ENCODE measurements at regions not wholly inside any gene's neighbourhood (a gene's known extent, or its start where the extent isn't known, plus 50 kb on each side); places are given as distances from the start of the nearest gene placed in this dataset.
"Not testable (repeated sequence)": the region's sequence is repeated elsewhere in the genome, so short reads cannot be mapped to it uniquely, and the experiment has no call there.

GRCh38 chr5:68849906-68850305, 243.9 kb upstream of the SLC30A5 start:
- TF ChIP-seq EZH2 (IDR thresholded peaks at IDR 0.05; ENCODE audit: borderline replicate concordance, low read depth, low read length, poor library complexity, severe bottlenecking) (no peak), CTCF (conservative IDR thresholded peaks at IDR 0.05; ENCODE audit: low read depth, low read length) (no peak)
- ChIA-PET CTCF (no interaction called here), POLR2A (ENCODE audit: low non-redundant PET) (no interaction called here)
- Histone ChIP-seq H3K9me3 (ENCODE audit: low read depth, low read length, poor library complexity, severe bottlenecking) (no peaks in the 10 kb centered on the region), H3K4me1 (ENCODE audit: insufficient read depth, low read length, poor library complexity, severe bottlenecking) (no peaks in the 10 kb centered on the region), H3K4me3 (ENCODE audit: low read depth, low read length, poor library complexity, severe bottlenecking) (no peak overlapping the region), H3K36me3 (ENCODE audit: insufficient read depth, low read length, poor library complexity, severe bottlenecking) (no peaks in the 10 kb centered on the region), H3K27me3 (replicated peaks; ENCODE audit: insufficient read depth, low read depth, low read length, poor library complexity) (no peaks in the 10 kb centered on the region), H3K27ac (ENCODE audit: low read depth, low read length, poor library complexity, severe bottlenecking) (no peak overlapping the region)
- intact Hi-C loops (cut with micrococcal nuclease; ENCODE audit: unreplicated experiment) = no loop called here
- BruUV-seq (replicated peaks) = no TSS peak
- no peak for DNase-seq (ENCODE audit: low spot score)

- no peak for DNase-seq (ENCODE audit: low spot score)
- H3K36me3 ChIP-seq (ENCODE audit: insufficient read depth, low read length, poor library complexity, severe bottlenecking) = no peaks in the 10 kb centered on the region
- no peaks in the 10 kb centered on the region for H3K27me3 ChIP-seq (replicated peaks; ENCODE audit: insufficient read depth, low read depth, low read length, poor library complexity)
- intact Hi-C loops (cut with micrococcal nuclease; ENCODE audit: unreplicated experiment) = loop anchor here (10.0 kb wide), 1 partner anchor 56 kb away; no protein-coding TSS in a partner anchor
- no peaks in the 10 kb centered on the region for H3K4me1 ChIP-seq (ENCODE audit: insufficient read depth, low read length, poor library complexity, severe bottlenecking)
- TF ChIP-seq CTCF (conservative IDR thresholded peaks at IDR 0.05; ENCODE audit: low read depth, low read length) (no peak), EZH2 (IDR thresholded peaks at IDR 0.05; ENCODE audit: borderline replicate concordance, low read depth, low read length, poor library complexity, severe bottlenecking) (no peak)
- ChIA-PET POLR2A (ENCODE audit: low non-redundant PET) (no interaction called here), CTCF (no interaction called here)
- H3K27ac ChIP-seq (ENCODE audit: low read depth, low read length, poor library complexity, severe bottlenecking) = no peak overlapping the region
- peaks cover 5% of the 10 kb centered on the region for H3K9me3 ChIP-seq (ENCODE audit: low read depth, low read length, poor library complexity, severe bottlenecking)
- no peak overlapping the region for H3K4me3 ChIP-seq (ENCODE audit: low read depth, low read length, poor library complexity, severe bottlenecking)
- BruUV-seq (replicated peaks) = no TSS peak
Measured at GRCh38 chr5:68861099-68861498, 232.7 kb upstream of the SLC30A5 start.

- POLR2A ChIA-PET (ENCODE audit: low non-redundant PET) = no interaction called here
- intact Hi-C loops (cut with micrococcal nuclease; ENCODE audit: unreplicated experiment) = loop anchor here (10.0 kb wide), 1 partner anchor 58 kb away; no protein-coding TSS in a partner anchor
- Histone ChIP-seq H3K27ac (ENCODE audit: low read depth, low read length, poor library complexity, severe bottlenecking) (no peak overlapping the region), H3K27me3 (replicated peaks; ENCODE audit: insufficient read depth, low read depth, low read length, poor library complexity) (no peaks in the 10 kb centered on the region), H3K4me3 (ENCODE audit: low read depth, low read length, poor library complexity, severe bottlenecking) (no peak overlapping the region), H3K36me3 (ENCODE audit: insufficient read depth, low read length, poor library complexity, severe bottlenecking) (no peaks in the 10 kb centered on the region), H3K9me3 (ENCODE audit: low read depth, low read length, poor library complexity, severe bottlenecking) (peaks cover 5% of the 10 kb centered on the region), H3K4me1 (ENCODE audit: insufficient read depth, low read length, poor library complexity, severe bottlenecking) (no peaks in the 10 kb centered on the region)
- no TSS peak for BruUV-seq (replicated peaks)
- CTCF ChIA-PET = no interaction called here
- no peak for DNase-seq (ENCODE audit: low spot score)
- TF ChIP-seq EZH2 (IDR thresholded peaks at IDR 0.05; ENCODE audit: borderline replicate concordance, low read depth, low read length, poor library complexity, severe bottlenecking) (no peak), CTCF (conservative IDR thresholded peaks at IDR 0.05; ENCODE audit: low read depth, low read length) (no peak)
Measured at GRCh38 chr5:68862560-68862959, 231.3 kb upstream of the SLC30A5 start.

- DNase-seq (ENCODE audit: low spot score); H3K4me3 ChIP-seq (ENCODE audit: low read depth, low read length, poor library complexity, severe bottlenecking); BruUV-seq (replicated peaks); H3K36me3 ChIP-seq (ENCODE audit: insufficient read depth, low read length, poor library complexity, severe bottlenecking); H3K27ac ChIP-seq (ENCODE audit: low read depth, low read length, poor library complexity, severe bottlenecking); H3K27me3 ChIP-seq (replicated peaks; ENCODE audit: insufficient read depth, low read depth, low read length, poor library complexity); H3K9me3 ChIP-seq (ENCODE audit: low read depth, low read length, poor library complexity, severe bottlenecking); POLR2A ChIA-PET (ENCODE audit: low non-redundant PET); H3K4me1 ChIP-seq (ENCODE audit: insufficient read depth, low read length, poor library complexity, severe bottlenecking): not testable (repeated sequence)
- CTCF ChIA-PET = interaction anchor here (0.6 kb wide), 1 partner anchor 11 kb away, joined by 3 read pairs; no protein-coding TSS in a partner anchor
- intact Hi-C loops (cut with micrococcal nuclease; ENCODE audit: unreplicated experiment) = loop anchor here (10.0 kb wide), 1 partner anchor 60 kb away; no protein-coding TSS in a partner anchor
Measured at GRCh38 chr5:68865192-68865591, 228.6 kb upstream of the SLC30A5 start.

Data from A673 (cell line).